Renal cortex interstitium (tissue), 11 donors: ENCODE measurements at regions not wholly inside any gene's neighbourhood (a gene's known extent, or its start where the extent isn't known, plus 50 kb on each side); places are given as distances from the start of the nearest gene placed in this dataset.

Experiments used
- DNase-seq, 11 donors: peaks; one replicate each; pipeline ENCODE4 v3.0.0-alpha.2; 2013; ENCODE audit warnings: low read depth in 9 of 11, low spot score in 4 of 11; ENCODE audit errors: extremely low read depth in 1 of 11

- no peak for DNase-seq
These were observed 161.9 kb upstream of the RAI14 start for GRCh38 chr5:34494111-34494755.

GRCh38 chr5:34495178-34495577 is 160.9 kb upstream of the RAI14 start:
- no peak for DNase-seq

GRCh38 chr5:34496260-34496691 is 159.9 kb upstream of the RAI14 start:
- DNase-seq: no peak

- DNase-seq: peak; percentile 72 to 92 (median 84)
These were observed 159.2 kb upstream of the RAI14 start for GRCh38 chr5:34496701-34497469.

- DNase-seq: no peak
These were observed 158.7 kb upstream of the RAI14 start for GRCh38 chr5:34497470-34497808.

- no peak for DNase-seq
These were observed 157.6 kb upstream of the RAI14 start for GRCh38 chr5:34498572-34498971.

GRCh38 chr5:34499001-34499734 is 157.0 kb upstream of the RAI14 start:
- DNase-seq: no peak

- DNase-seq: no peak
These were observed 155.8 kb upstream of the RAI14 start for GRCh38 chr5:34500236-34500847.

- DNase-seq: no peak
These were observed 155.1 kb upstream of the RAI14 start for GRCh38 chr5:34501016-34501415.

- DNase-seq: no peak
These were observed 154.3 kb upstream of the RAI14 start for GRCh38 chr5:34501840-34502239.

- no peak for DNase-seq
These were observed 153.5 kb upstream of the RAI14 start for GRCh38 chr5:34502581-34502980.

- no peak for DNase-seq
These were observed 152.5 kb upstream of the RAI14 start for GRCh38 chr5:34503379-34504253.

GRCh38 chr5:34504967-34505366 is 151.2 kb upstream of the RAI14 start:
- no peak for DNase-seq

GRCh38 chr5:34505731-34506130 is 150.4 kb upstream of the RAI14 start:
- DNase-seq: no peak

- no peak for DNase-seq
These were observed 148.2 kb upstream of the RAI14 start for GRCh38 chr5:34507933-34508332.

GRCh38 chr5:34509392-34509791 is 146.7 kb upstream of the RAI14 start:
- DNase-seq: no peak

- DNase-seq: no peak
These were observed 146.1 kb upstream of the RAI14 start for GRCh38 chr5:34510002-34510401.

GRCh38 chr5:34511063-34511462 is 145.1 kb upstream of the RAI14 start:
- DNase-seq: no peak

GRCh38 chr5:34511481-34511880 is 144.6 kb upstream of the RAI14 start:
- DNase-seq: no peak
